GM21423 (cell line): ENCODE measurements at regions not wholly inside any gene's neighbourhood (a gene's known extent, or its start where the extent isn't known, plus 50 kb on each side); places are given as distances from the start of the nearest gene placed in this dataset.

Experiments
- ATAC-seq: cut with Tn5 transposase; IDR thresholded peaks from one replicate; pipeline ENCODE4 v1.9.1; 2021; ENCODE audit warnings: mild to moderate bottlenecking, moderate library complexity; ENCODE audit not compliant: unreplicated experiment

- ATAC-seq = no peak
Measured at GRCh38 chr4:90007494-90008167, 113.0 kb downstream of the MMRN1 start.

GRCh38 chr4:90012918-90013317 is 114.3 kb upstream of the CCSER1 start:
- no peak for ATAC-seq

GRCh38 chr4:90024519-90024918 is 102.7 kb upstream of the CCSER1 start:
- ATAC-seq = no peak

- no peak for ATAC-seq
Measured at GRCh38 chr4:90025248-90025647, 101.9 kb upstream of the CCSER1 start.

- peak; percentile 87 for ATAC-seq
Measured at GRCh38 chr4:90027565-90027964, 99.6 kb upstream of the CCSER1 start.

GRCh38 chr4:90028460-90028859 is 98.7 kb upstream of the CCSER1 start:
- peak; percentile 21 for ATAC-seq

- ATAC-seq = no peak
Measured at GRCh38 chr4:90030202-90030601, 97.0 kb upstream of the CCSER1 start.

GRCh38 chr4:90030953-90031352 is 96.2 kb upstream of the CCSER1 start:
- ATAC-seq = no peak

GRCh38 chr4:90039122-90039521 is 88.1 kb upstream of the CCSER1 start:
- no peak for ATAC-seq

GRCh38 chr4:90051999-90052398 is 75.2 kb upstream of the CCSER1 start:
- ATAC-seq = no peak

- ATAC-seq = no peak
Measured at GRCh38 chr4:90057091-90057490, 70.1 kb upstream of the CCSER1 start.

- ATAC-seq = no peak
Measured at GRCh38 chr4:90060039-90060438, 67.2 kb upstream of the CCSER1 start.

GRCh38 chr4:90061881-90062280 is 65.3 kb upstream of the CCSER1 start:
- no peak for ATAC-seq

- ATAC-seq = no peak
Measured at GRCh38 chr4:90064196-90064595, 63.0 kb upstream of the CCSER1 start.

- no peak for ATAC-seq
Measured at GRCh38 chr4:90069151-90069550, 58.0 kb upstream of the CCSER1 start.

GRCh38 chr4:90071289-90072235 is 55.6 kb upstream of the CCSER1 start:
- peak; percentile 73 for ATAC-seq

- no peak for ATAC-seq
Measured at GRCh38 chr4:90074322-90074886, 52.8 kb upstream of the CCSER1 start.
